KOPT-K1 (cell line): ENCODE measurements at regions not wholly inside any gene's neighbourhood (a gene's known extent, or its start where the extent isn't known, plus 50 kb on each side); places are given as distances from the start of the nearest gene placed in this dataset.

Experiments
- H3K27ac ChIP-seq: fragments of 200-600 bp; sonication (generic); 2 replicates; pipeline ENCODE4 v1.5.1; 2016; ENCODE audit warnings: antibody characterized with exemption, mild to moderate bottlenecking, low read depth, low read length; ENCODE audit not compliant: poor library complexity, severe bottlenecking
- H3K36me3 ChIP-seq: fragments of 200-600 bp; sonication (generic); 2 replicates; pipeline ENCODE4 v1.5.1; 2017; ENCODE audit warnings: antibody characterized with exemption, mild to moderate bottlenecking, low read length, moderate library complexity; ENCODE audit not compliant: insufficient read depth
- H3K9me3 ChIP-seq: fragments of 200-600 bp; sonication (generic); 2 replicates; pipeline ENCODE4 v1.5.1; 2017; ENCODE audit warnings: antibody characterized with exemption, low read length, mild to moderate bottlenecking; ENCODE audit not compliant: insufficient read depth, poor library complexity, severe bottlenecking

DNA sequence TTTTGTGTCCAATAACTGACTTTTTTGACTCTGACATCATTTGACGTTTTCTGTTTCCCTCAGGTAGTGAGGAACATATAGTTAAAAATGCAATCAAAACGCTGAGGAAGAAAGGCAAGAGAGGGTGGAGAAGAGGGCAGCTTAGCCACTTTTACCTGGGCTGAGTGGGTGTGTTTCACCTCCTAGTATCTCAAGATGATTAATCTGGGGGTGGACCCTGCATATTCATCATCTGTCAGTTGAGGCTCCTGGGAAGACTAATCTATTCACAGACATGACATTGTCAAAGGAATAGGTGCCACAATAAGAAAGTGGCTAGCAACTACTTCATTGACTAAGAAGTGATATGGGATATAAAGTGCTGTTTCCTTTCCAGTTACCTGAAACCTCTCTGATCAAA, 331.5 kb upstream of the RARB start:
- no peak overlapping the region for H3K27ac ChIP-seq
- no peaks in the 10 kb centered on the region for H3K9me3 ChIP-seq
- no peaks in the 10 kb centered on the region for H3K36me3 ChIP-seq

- Histone ChIP-seq H3K9me3 (no peaks in the 10 kb centered on the region), H3K27ac (no peak overlapping the region), H3K36me3 (no peaks in the 10 kb centered on the region)
These were observed 331.0 kb upstream of the RARB start for GRCh38 chr3:25097023-25097422.

- no peaks in the 10 kb centered on the region for H3K36me3 ChIP-seq
These were observed 328.4 kb upstream of the RARB start for GRCh38 chr3:25099666-25100065.

GRCh38 chr3:25103391-25103790, 324.7 kb upstream of the RARB start:
- Histone ChIP-seq H3K27ac (no peak overlapping the region), H3K36me3 (no peaks in the 10 kb centered on the region), H3K9me3 (no peaks in the 10 kb centered on the region)

More at GRCh38 chr3:25099666-25100065, 328.4 kb upstream of the RARB start:
- Histone ChIP-seq H3K27ac (no peak overlapping the region), H3K9me3 (no peaks in the 10 kb centered on the region)

DNA sequence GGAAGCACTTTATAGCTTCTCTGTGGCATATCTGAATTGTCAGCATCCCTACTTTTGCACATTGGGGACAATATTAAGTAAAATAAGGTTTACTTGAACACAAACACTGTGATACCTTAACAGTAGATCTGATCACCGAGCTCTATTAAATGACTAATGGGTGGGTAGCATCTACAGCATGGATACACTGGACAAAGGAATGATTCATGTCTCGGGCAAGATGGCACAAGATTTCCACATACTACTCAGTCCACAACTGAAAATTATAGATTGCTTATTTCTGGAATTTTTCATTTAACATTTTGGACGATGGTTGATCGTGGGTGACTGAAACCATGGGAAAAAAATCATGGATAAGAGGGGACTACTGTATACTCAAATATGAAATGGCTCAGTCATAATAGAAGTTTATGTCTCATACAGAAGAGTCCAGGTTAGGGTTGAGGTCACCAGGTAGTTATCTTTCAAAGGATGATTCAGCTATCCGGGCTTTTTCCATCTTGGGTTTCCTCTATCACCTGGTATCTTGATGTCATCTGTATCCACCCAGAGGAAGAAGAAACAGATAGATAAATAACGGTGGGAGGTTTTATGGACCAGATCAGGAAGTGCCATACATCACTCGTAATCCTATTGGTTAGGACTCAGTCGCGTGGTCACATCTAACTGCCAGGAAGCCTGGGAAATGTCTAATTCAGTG, 320.0 kb upstream of the RARB start:
- no peaks in the 10 kb centered on the region for H3K36me3 ChIP-seq
- H3K27ac ChIP-seq: no peak overlapping the region
- H3K9me3 ChIP-seq: no peaks in the 10 kb centered on the region

- Histone ChIP-seq H3K9me3 (no peaks in the 10 kb centered on the region), H3K36me3 (no peaks in the 10 kb centered on the region), H3K27ac (no peak overlapping the region)
These were observed 317.4 kb upstream of the RARB start for GRCh38 chr3:25110642-25111041.

- Histone ChIP-seq H3K36me3 (no peaks in the 10 kb centered on the region), H3K27ac (no peak overlapping the region), H3K9me3 (no peaks in the 10 kb centered on the region)
These were observed 314.2 kb upstream of the RARB start for GRCh38 chr3:25113891-25114290.

DNA sequence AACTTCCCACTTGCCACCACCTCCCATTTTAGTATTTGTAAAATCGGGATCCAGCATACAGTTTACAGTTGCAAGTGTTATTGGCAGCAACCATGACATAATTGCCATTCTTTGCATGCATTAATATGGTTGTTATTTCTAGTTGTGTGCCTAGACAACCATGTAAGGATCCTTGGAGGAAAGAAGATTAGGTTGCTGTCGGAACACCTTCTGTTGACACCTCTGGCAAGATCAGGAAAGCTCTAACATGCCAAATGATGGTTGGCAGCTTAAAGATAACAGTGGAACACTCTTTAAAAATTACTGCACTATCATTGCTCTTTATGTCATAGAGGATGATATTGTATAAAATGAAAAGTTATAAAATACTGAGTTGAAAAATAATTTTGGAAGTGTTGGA, 313.5 kb upstream of the RARB start:
- Histone ChIP-seq H3K27ac (no peak overlapping the region), H3K36me3 (no peaks in the 10 kb centered on the region), H3K9me3 (no peaks in the 10 kb centered on the region)

- Histone ChIP-seq H3K36me3 (no peaks in the 10 kb centered on the region), H3K27ac (no peak overlapping the region), H3K9me3 (no peaks in the 10 kb centered on the region)
These were observed 311.0 kb upstream of the RARB start for GRCh38 chr3:25117005-25117593.

GRCh38 chr3:25119682-25120081, 308.4 kb upstream of the RARB start:
- Histone ChIP-seq H3K27ac (no peak overlapping the region), H3K36me3 (no peaks in the 10 kb centered on the region), H3K9me3 (no peaks in the 10 kb centered on the region)

- Histone ChIP-seq H3K27ac (no peak overlapping the region), H3K9me3 (no peaks in the 10 kb centered on the region), H3K36me3 (no peaks in the 10 kb centered on the region)
These were observed 307.4 kb upstream of the RARB start for GRCh38 chr3:25120665-25121064.

DNA sequence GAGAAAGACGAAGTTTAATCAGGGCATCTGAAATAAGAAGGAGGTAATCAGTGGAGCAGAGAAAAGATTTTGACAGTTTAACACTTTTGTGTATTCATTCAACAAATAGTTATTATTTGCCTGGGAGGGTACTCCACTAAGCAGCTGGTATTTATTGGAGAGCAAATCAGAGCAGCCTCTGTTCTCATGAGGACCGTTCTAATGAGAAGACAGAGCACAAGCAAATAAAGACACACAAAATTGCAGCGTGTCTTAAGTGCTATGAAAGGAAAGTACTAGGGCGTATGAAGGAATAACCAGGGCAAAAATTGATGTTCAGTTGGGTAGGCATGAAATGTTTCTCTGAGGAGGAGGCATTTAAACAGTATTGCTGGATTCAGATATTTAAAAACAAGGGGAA, 302.9 kb upstream of the RARB start:
- Histone ChIP-seq H3K27ac (no peak overlapping the region), H3K9me3 (peaks cover 10% of the 10 kb centered on the region), H3K36me3 (no peaks in the 10 kb centered on the region)

DNA sequence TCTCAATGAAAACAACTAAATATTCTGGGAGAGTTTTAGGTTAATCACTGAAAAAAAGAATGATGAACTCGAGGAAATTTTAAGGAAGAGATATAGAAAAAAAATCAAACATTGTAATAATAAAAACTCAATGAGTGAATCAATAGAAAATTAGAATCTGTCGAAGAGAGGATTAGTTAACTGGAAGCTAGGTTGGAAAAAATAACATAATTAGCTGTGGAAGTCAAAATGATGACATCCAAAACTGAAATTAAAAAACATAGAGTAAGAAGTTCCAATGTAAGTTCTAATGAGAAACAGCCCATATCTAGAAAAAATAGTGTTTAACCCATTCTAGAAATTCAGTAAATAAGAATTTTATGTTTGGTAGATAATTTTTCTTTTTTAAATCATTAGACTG, 299.3 kb upstream of the RARB start:
- Histone ChIP-seq H3K27ac (no peak overlapping the region), H3K36me3 (no peaks in the 10 kb centered on the region), H3K9me3 (peaks cover 10% of the 10 kb centered on the region)

DNA sequence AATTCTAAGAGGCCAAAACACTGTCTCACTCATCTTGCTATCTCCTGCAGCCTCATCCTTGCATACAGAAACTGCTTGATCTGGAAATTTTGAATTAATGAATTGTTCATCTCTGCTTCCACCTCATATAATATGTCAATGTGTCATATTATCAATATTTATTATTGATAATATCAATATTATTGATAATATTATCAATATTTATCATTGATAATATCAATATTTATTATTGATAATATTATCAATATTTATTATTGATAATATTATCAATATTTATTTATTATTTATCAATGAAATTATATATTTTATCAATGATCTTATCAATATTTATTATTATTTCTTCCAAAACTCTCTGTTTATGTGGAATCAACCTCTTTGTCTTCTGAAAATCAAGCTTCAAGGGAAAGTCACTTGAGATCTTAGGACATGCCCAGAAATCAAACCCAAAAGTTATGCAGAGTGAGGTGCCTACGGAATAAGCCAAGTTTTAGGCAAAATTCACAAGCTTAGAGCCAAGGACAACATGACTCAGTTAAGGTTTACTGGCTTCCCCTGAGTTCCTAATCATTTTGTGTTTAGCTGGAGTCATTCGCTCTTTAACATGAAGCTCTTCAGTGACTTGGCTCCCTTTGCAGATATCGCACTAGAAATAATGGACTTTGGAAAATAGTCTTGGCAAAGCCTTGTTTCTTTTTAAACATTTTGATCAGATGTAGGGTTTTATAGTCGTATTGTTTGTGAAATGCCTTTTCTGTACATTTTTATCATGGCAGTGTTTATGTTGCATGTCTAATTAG, 297.1 kb upstream of the RARB start:
- H3K9me3 ChIP-seq: peaks cover 10% of the 10 kb centered on the region
- H3K36me3 ChIP-seq: no peaks in the 10 kb centered on the region
- H3K27ac ChIP-seq: no peak overlapping the region

DNA sequence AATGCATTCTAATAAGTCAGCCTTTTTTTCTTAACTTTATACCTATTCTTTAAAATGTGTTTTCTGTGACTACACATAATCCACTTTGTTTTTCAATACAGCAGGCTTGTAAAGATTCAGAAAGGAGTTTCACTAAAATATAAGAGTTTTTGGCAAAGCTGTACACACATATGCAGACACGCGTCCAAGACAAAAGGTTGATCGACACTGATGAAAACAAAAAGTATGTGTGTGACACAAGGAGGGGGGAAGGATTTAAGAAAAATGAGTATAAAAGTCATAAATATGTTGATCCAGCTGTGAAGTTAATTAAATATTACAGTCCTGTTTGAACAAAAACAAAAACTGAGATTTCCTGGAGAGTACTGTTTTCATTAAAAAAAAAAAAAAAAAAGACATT, 294.5 kb upstream of the RARB start:
- H3K27ac ChIP-seq: no peak overlapping the region
- peaks cover 7% of the 10 kb centered on the region for H3K9me3 ChIP-seq
- H3K36me3 ChIP-seq: no peaks in the 10 kb centered on the region
